Hepatocyte (in vitro differentiated cells): ENCODE measurements at regions not wholly inside any gene's neighbourhood (a gene's known extent, or its start where the extent isn't known, plus 50 kb on each side); places are given as distances from the start of the nearest gene placed in this dataset.
"Not testable (repeated sequence)": the region's sequence is repeated elsewhere in the genome, so short reads cannot be mapped to it uniquely, and the experiment has no call there.

Experiments
- CTCF ChIP-seq: fragments of 200-600 bp; sonication (generic); IDR thresholded peaks from 2 replicates; pipeline ENCODE4 v1.5.1; 2016; ENCODE audit warnings: antibody characterized with exemption, mild to moderate bottlenecking; ENCODE audit not compliant: poor library complexity
- EZH2phosphoT487 ChIP-seq: fragments of 200-600 bp; sonication (generic); IDR thresholded peaks from one replicate; pipeline ENCODE4 v1.6.1; 2018; ENCODE audit warnings: antibody characterized with exemption, mild to moderate bottlenecking, low read depth, moderate library complexity; ENCODE audit not compliant: unreplicated experiment, severe bottlenecking

DNA sequence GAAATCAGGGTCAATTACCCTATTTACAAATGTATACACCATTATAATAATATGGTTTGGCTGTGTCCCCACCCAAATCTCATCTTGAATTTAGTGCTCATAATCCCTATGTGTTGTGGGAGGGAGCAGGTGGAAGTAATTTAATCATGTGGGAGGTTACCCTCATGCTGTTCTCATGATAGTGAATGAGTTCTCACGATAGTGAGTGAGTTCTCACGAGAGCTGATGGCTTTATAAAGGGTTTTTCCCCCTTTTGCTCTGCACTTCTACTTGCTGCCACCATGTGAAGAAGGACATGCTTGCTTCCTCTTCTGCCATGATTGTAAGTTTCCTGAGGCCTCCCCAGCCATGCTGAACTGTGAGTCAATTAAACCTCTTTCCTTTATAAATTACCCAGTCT is 426.2 kb downstream of the AGTPBP1 start:
- TF ChIP-seq CTCF, EZH2phosphoT487: not testable (repeated sequence)
